RWPE1 (cell line): ENCODE measurements at regions not wholly inside any gene's neighbourhood (a gene's known extent, or its start where the extent isn't known, plus 50 kb on each side); places are given as distances from the start of the nearest gene placed in this dataset.

ENCODE experiments used
- CTCF ChIA-PET: fragments of 350-600 bp; sonication (Branson Sonifier 250); formaldehyde crosslinking; extraction: SDS; loops from one replicate; lab custom pipeline; 2021; lab: Yijun Ruan, JAX
- POLR2A ChIA-PET: fragments of 400-600 bp; formaldehyde crosslinking; extraction: SDS; loops from one replicate; lab custom pipeline; 2020; ENCODE audit warnings: antibody characterized with exemption; ENCODE audit not compliant: low non-redundant PET; lab: Yijun Ruan, JAX
- DNase-seq: peaks from one replicate; pipeline ENCODE4 v3.0.0; 2012; ENCODE audit warnings: low spot score
- H3K27ac ChIP-seq: fragments of 450-650 bp; 2 replicates; pipeline ENCODE4 v1.5.1; 2017
- TF ChIP-seq, protein P1 (sequence below): fragments of 450-650 bp; conservative IDR thresholded peaks from 2 replicates; pipeline ENCODE4 v1.5.1; 2017; ENCODE audit warnings: low read depth, mild to moderate bottlenecking

DNA sequence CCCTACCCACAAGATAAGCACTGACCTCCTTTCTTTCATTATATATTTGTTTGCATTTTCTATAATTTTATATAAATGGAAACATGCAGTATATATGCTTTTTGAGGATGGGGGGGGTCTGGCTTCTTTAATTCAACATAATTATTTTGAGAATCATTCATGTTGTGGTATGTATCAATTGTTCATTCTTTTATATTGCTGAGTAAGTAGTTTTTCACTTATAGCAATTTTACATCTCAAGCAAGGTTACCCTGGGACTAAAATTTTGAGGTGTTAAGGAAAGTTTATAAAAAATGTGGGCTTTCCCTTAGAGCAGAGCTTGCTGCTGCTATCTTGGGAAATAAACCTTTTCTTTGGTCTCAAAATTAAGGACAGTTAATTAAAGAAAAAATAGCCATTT is 89.9 kb upstream of the EGLN3 start:
- TF ChIP-seq, protein P1, sequence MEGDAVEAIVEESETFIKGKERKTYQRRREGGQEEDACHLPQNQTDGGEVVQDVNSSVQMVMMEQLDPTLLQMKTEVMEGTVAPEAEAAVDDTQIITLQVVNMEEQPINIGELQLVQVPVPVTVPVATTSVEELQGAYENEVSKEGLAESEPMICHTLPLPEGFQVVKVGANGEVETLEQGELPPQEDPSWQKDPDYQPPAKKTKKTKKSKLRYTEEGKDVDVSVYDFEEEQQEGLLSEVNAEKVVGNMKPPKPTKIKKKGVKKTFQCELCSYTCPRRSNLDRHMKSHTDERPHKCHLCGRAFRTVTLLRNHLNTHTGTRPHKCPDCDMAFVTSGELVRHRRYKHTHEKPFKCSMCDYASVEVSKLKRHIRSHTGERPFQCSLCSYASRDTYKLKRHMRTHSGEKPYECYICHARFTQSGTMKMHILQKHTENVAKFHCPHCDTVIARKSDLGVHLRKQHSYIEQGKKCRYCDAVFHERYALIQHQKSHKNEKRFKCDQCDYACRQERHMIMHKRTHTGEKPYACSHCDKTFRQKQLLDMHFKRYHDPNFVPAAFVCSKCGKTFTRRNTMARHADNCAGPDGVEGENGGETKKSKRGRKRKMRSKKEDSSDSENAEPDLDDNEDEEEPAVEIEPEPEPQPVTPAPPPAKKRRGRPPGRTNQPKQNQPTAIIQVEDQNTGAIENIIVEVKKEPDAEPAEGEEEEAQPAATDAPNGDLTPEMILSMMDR: no peak
- DNase-seq: no peak
- ChIA-PET POLR2A (no interaction called here), CTCF (no interaction called here)
- H3K27ac ChIP-seq: no peak overlapping the region

DNA sequence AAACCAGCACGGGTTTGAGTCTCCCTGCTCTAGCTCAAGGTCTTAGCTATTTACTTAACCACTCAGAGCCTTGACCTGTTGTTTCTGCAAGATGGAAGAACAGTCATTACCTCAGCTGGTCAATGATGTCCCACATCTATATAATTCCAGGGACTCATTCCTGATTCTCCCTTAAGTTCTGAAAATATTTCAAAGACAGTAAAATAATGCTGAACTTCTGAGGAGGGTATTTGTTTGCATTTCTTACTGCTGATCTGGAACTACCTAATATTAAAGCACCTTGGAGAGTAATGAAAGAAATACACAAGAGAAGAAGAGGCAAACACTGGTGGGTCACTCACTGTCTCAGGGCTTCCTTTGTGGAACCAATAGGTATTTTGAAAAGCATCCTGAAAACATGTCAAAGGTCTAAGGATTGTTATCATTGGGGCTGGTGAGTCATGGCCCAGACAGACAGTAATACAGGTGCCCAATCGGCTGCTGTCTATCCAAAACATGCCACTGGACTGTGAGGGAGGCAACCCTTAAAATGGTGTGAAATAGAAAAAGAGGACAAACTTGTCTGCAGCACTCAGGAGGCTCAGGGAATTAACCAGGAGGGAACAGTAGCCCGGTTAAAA is 88.7 kb upstream of the EGLN3 start:
- DNase-seq: no peak
- POLR2A ChIA-PET: no interaction called here
- CTCF ChIA-PET: no interaction called here
- no peak overlapping the region for H3K27ac ChIP-seq
- TF ChIP-seq, protein P1: no peak

- ChIA-PET CTCF (no interaction called here), POLR2A (no interaction called here)
- H3K27ac ChIP-seq: no peak overlapping the region
- TF ChIP-seq, protein P1: no peak
- DNase-seq: no peak
Observed at GRCh38 chr14:34038358-34039057, 87.6 kb upstream of the EGLN3 start.

DNA sequence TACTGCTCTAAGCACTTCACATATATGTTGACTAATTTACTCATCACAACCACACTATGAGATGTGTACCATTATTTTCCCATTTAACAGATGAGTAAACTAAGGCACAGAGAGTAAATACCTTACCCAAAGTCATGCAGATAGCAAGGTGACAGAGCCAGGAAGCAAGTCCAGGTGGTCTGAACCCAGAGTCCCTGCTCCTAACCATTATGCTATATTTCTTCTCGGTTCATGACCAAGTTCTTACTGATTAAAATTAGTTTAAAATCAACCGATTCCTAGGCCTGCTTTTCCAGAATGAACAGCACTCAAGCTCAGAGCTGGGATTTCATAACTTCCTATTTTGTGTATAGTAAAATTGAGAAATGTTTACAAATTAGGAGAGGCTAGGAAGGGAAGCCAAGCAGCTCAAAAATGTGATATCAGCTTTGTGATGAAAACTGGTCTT is 85.5 kb upstream of the EGLN3 start:
- H3K27ac ChIP-seq: peak overlapping the region; percentile 94
- CTCF ChIA-PET: no interaction called here
- POLR2A ChIA-PET: no interaction called here
- DNase-seq: no peak
- TF ChIP-seq, protein P1: no peak

- H3K27ac ChIP-seq: peak overlapping the region; percentile 94
- POLR2A ChIA-PET: no interaction called here
- CTCF ChIA-PET: no interaction called here
- TF ChIP-seq, protein P1: no peak
- DNase-seq: no peak
Observed at GRCh38 chr14:34035934-34036250, 85.0 kb upstream of the EGLN3 start.

- ChIA-PET CTCF (interaction anchor here (0.6 kb wide), 1 partner anchor 24 kb away, joined by 3 read pairs; no protein-coding TSS in a partner anchor), POLR2A (no interaction called here)
- TF ChIP-seq, protein P1: no peak
- peak; percentile 83 for DNase-seq
- peak overlapping the region; percentile 94 for H3K27ac ChIP-seq
Observed at GRCh38 chr14:34035177-34035933, 84.5 kb upstream of the EGLN3 start.
